ENCODE measurements at regions not wholly inside any gene's neighbourhood (a gene's known extent, or its start where the extent isn't known, plus 50 kb on each side); places are given as distances from the start of the nearest gene placed in this dataset.

- no peak for TF ChIP-seq CTCF (IDR thresholded peaks at IDR 0.05)
Measured at GRCh38 chr5:57929271-57929670, 446.7 kb upstream of the ACTBL2 start.

- no peak for TF ChIP-seq CTCF (IDR thresholded peaks at IDR 0.05)
Measured at GRCh38 chr5:57917004-57917403, 434.4 kb upstream of the ACTBL2 start.

- no peak for TF ChIP-seq CTCF (IDR thresholded peaks at IDR 0.05)
Measured at GRCh38 chr5:57915536-57915935, 432.9 kb upstream of the ACTBL2 start.

GRCh38 chr5:57911438-57911837 is 428.8 kb upstream of the ACTBL2 start:
- no peak for TF ChIP-seq CTCF (IDR thresholded peaks at IDR 0.05)

- TF ChIP-seq CTCF (IDR thresholded peaks at IDR 0.05) = no peak
Measured at GRCh38 chr5:57906671-57907070, 424.1 kb upstream of the ACTBL2 start.

- no peak for TF ChIP-seq CTCF (IDR thresholded peaks at IDR 0.05)
Measured at GRCh38 chr5:57903458-57903857, 420.8 kb upstream of the ACTBL2 start.

GRCh38 chr5:57902095-57902494 is 419.5 kb upstream of the ACTBL2 start:
- no peak for TF ChIP-seq CTCF (IDR thresholded peaks at IDR 0.05)

GRCh38 chr5:57900381-57900944 is 417.9 kb upstream of the ACTBL2 start:
- TF ChIP-seq CTCF (IDR thresholded peaks at IDR 0.05) = no peak
